ENCODE measurements at regions not wholly inside any gene's neighbourhood (a gene's known extent, or its start where the extent isn't known, plus 50 kb on each side); places are given as distances from the start of the nearest gene placed in this dataset.
"Not testable (repeated sequence)": the region's sequence is repeated elsewhere in the genome, so short reads cannot be mapped to it uniquely, and the experiment has no call there.

DNA sequence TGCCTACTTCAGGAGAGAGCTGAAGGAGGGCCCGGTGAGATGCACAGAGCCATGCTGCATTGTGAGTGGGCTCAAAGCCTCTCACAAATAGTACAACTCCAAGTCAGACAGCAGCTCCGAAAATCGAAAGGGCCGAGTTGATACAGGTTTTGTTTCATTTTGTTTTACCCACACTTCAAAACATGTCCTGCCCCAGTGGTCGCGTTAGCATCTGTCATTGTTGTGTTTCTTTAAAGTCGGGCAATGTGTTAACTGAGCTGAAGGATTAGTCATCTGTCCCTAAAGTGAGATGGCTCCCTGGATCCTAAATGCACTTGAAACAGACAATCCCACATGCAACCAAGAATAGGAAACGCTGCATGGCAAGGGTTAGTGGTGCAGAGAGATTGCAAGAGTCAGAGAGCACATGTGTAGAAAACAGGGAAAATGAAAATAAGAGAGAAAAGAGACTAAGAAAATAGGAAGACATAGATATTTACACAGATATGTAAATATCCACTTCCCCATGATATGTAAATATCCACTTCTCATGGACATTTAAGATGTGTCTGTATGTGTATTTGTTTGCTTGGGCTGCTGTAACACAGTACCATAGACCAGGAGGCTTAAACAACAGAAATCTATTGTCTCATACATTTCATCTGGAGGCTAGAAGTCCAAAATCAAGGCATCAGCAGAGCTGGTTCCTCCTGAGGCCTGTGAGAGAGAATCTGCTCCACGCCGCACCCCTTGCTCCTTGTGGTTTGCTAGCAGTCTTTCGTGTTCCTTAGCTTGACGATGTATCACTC lies 131.4 kb upstream of the RAB4A start:
- no peak for FAIRE-seq

- FAIRE-seq, result no peak
Measured at GRCh38 chr1:229140119-229140396, 130.9 kb upstream of the RAB4A start.

GRCh38 chr1:229141271-229141670 lies 129.6 kb upstream of the RAB4A start:
- no peak for FAIRE-seq

GRCh38 chr1:229141689-229142377 lies 129.1 kb upstream of the RAB4A start:
- no peak for FAIRE-seq

DNA sequence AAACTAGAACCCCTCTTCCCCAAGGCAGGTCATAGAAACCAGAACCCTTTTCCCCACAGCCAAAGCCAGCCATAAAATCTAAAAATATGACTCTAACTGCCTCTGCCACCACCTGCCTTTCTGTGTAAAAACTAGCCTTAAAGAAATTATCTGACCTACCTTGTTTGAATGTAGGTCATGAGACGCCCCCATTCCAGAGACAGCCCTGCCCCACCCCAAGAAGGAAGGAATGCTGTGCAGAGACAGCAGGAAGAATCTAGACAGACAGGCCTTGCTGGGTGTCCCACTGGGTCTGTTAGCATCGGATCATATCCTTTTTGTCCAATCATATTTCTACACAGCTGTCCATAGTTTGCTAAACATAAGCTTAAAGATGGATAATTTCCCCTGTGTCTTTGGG lies 128.4 kb upstream of the RAB4A start:
- no peak for FAIRE-seq

- no peak for FAIRE-seq
Measured at GRCh38 chr1:229146647-229147046, 124.3 kb upstream of the RAB4A start.

GRCh38 chr1:229147072-229147471 lies 123.8 kb upstream of the RAB4A start:
- no peak for FAIRE-seq

DNA sequence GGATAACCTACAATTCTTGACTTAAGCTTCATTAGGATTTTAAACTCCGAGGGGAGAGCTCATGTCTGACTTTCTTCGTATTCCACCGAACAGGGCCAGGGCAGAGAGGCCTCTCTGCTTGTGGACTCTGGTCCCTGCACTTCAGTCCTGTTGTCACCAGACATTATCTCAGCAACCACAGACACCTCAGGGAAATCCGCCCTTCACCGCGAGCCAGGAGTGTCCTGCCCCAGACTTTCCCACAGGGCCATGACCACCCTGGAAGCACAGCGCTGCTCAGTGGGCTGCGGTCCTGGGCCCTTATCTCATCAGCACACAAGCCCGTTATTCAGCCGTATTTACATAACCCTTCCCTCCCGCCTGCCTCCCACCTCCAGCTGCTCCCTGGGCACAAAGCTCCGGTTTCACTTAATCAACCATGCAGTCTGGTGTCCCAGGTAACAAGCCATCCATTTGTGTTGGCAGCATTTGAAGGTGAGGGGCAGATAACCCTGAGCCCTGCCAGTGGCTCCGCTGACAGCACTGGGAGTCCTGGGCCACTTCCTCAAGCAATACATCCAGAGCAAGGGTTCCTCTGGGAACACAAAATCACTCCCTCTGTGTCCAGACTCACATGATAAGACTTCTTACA lies 122.8 kb upstream of the RAB4A start:
- no peak for FAIRE-seq

DNA sequence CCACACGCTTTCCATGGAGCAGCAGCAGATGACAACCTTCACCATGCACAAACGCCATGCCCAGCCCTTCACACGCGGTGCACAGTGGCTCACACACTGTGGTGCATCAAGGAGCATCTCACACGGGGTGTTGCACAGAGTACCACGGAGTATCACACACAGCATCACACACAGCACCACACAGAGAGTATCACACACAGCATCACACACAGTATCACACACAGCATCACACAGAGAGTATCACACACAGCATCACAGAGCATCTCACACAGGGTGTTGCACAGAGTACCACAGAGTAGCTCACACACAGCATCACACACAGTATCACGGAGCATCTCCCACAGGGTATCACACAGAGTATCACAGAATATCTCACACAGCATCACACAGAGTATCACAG lies 122.2 kb upstream of the RAB4A start:
- FAIRE-seq, result no peak

DNA sequence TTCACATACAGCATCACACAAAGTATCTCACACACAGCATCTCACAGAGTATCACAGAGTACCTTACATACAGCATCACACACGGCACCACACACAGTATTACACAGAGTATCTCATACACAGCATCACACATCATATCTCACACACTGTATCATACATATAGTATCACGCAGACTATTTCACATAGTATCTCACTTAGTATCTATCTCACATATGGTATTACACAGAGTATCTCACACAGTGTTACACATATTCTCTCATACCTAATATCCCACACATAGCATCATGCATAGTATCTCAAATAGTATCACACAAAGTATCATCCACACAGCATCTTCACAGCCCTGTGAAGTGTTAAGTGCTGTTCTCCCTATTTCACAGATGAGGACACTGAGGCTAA lies 121.5 kb upstream of the RAB4A start:
- no peak for FAIRE-seq

GRCh38 chr1:229150518-229150917 lies 120.4 kb upstream of the RAB4A start:
- no peak for FAIRE-seq

GRCh38 chr1:229151412-229151811 lies 119.5 kb upstream of the RAB4A start:
- not testable (repeated sequence) for FAIRE-seq

DNA sequence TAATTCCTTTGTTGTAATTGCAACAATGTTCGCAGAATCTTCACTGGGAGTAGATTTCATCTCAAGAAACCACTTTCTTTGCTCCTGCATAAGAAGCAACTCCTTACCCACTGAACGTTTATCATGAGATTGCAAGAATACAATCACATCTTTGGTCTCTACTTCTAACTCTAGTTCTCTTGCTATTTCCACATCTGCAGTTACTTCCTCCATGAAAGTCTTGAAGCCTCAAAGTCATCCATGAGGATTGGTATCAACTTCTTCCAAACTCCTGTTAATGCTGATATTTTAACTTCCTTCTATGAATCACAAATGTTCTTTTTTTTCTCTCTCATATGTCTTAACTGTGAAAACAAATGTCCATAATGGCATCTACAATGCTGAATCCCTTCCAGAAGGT lies 118.6 kb upstream of the RAB4A start:
- no peak for FAIRE-seq

DNA sequence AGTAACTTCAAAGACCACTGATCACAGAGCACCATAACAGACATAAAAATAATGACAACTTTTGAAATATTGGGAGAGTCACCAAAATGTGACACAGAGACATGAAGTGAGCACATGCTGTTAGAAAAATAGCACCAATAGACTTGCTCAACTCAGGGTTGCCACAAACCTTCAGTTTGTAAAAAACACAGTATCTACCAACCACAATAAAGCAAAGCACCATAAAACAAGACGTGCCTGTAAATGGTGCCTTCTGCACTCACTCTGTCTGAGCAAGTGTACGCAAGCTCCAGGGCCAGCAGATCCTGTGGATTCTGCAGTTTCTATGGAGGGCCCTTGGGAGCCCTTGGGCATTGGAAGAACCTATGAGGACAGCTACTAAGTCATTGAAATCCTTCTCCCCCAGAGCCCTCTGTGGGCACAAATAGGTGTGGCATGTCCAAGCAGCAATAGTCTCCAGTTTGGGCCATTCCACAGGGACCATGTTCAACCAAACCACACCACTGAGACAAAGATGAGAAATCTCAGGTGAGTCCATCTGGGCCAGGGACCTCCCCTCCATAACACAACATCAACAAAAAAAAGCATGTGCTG lies 116.9 kb upstream of the RAB4A start:
- FAIRE-seq, result no peak

- FAIRE-seq, result no peak
Measured at GRCh38 chr1:229154811-229155210, 116.1 kb upstream of the RAB4A start.

GRCh38 chr1:229155472-229155871 lies 115.4 kb upstream of the RAB4A start:
- FAIRE-seq, result no peak

- no peak for FAIRE-seq
Measured at GRCh38 chr1:229156872-229157271, 114.0 kb upstream of the RAB4A start.

GRCh38 chr1:229157480-229157879 lies 113.4 kb upstream of the RAB4A start:
- no peak for FAIRE-seq

GRCh38 chr1:229158341-229158921 lies 112.5 kb upstream of the RAB4A start:
- FAIRE-seq, result no peak

GRCh38 chr1:229158927-229159326 lies 112.0 kb upstream of the RAB4A start:
- FAIRE-seq, result no peak

DNA sequence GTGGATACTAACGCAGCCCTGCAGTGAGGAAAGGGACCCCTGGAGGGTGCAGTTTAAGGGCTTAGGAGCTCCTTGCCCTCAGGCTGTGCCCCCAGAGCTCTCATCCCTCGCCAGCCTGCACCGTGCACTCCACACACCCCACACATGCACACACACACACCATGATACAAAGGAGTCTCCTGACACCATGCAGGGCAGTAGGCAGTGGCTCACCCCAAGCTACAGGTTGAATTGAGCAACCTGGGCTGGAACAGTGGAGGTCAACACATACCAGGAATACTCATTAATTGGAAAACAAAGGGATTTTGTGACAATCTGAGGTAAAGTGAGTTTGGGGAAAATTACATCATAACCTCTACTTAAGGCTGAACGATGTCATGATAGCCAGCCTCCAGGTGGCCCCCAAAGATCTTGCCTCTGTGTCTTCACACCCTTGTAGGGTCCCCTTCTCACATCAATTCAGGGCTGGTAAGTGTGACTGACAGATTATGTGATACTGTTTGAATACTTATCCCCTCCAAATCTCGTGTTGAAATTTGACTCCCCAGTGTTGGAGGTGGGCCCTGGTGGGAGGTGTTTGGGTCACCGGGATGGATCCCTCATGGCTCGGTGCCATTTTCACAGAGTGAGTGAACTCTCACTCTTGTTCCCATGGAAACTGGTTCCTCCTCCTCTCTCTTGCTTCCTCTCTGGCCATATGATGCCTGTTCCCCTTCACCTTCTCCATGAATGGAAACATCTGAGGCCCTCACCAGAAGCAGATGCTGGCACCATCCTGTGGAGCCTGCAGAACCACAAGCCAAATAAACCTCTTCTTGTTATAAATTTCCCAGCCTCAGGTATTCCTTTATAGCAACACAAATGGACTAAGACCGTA lies 111.0 kb upstream of the RAB4A start:
- no peak for FAIRE-seq

DNA sequence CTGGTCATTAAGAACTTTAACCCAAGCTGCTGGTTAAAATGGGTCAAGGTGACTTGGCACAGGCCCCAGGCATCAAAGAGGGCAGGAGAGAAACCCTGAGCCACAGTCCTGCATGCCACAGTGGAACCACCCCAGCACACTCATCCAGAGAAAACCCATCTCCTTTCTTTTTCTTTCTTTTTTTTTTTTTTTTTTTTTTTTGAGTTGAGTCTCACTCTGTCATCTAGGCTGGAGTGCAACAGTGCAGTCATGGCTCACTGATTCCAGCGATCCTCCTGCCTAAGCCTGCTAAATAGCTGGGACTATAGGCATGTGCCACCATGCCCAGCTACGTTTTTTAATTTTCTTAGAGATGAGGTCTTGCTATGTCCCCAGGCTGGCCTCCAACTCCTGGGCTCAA lies 109.2 kb upstream of the RAB4A start:
- no peak for FAIRE-seq
